SK-N-SH (cell line): ENCODE measurements at regions not wholly inside any gene's neighbourhood (a gene's known extent, or its start where the extent isn't known, plus 50 kb on each side); places are given as distances from the start of the nearest gene placed in this dataset.

Experiments
- CTCF ChIA-PET: fragments of 300-600, 350-600 bp; formaldehyde crosslinking; extraction: SDS; loops from one replicate; lab custom pipeline; 2021; lab: Yijun Ruan, JAX
- POLR2A ChIA-PET: fragments of 350-600 bp; sonication (Branson Sonifier 250); formaldehyde crosslinking; extraction: SDS; loops from one replicate; lab custom pipeline; 2020; ENCODE audit warnings: antibody characterized with exemption, inconsistent platforms; lab: Yijun Ruan, JAX
- DNase-seq: peaks from one replicate; pipeline ENCODE4 v3.0.0; 2012
- H2AFZ ChIP-seq: fragments of 200-600 bp; sonication (generic); 2 replicates; pipeline ENCODE4 v1.8.1; 2016; ENCODE audit warnings: antibody characterized with exemption, mild to moderate bottlenecking, low read depth
- H3F3A ChIP-seq: fragments of 200-600 bp; sonication (generic); replicated peaks from 2 replicates; pipeline ENCODE3; 2016; ENCODE audit warnings: antibody characterized with exemption, mild to moderate bottlenecking; ENCODE audit not compliant: insufficient read depth
- H3K27ac ChIP-seq, 2 experiments: fragments of 200-500 bp in 1 of 2; fragments of 200-600 bp in 1 of 2; sonication (Bioruptor generic) in 1 of 2; sonication (generic), shearing (Covaris generic) in 1 of 2; 2 replicates each; pipeline versions ENCODE4 v1.5.1 to v1.6.1; 2014 to 2016; ENCODE audit warnings: low read depth in 2 of 2, inconsistent platforms in 1 of 2, low read length in 1 of 2, mild to moderate bottlenecking in 1 of 2, mixed read lengths in 1 of 2
- H3K27me3 ChIP-seq: fragments of 200-600 bp; sonication (generic), shearing (Covaris generic); 2 replicates; pipeline ENCODE4 v1.6.1; 2016; ENCODE audit warnings: mixed run types; ENCODE audit not compliant: insufficient read depth
- H3K36me3 ChIP-seq, 2 experiments: fragments of 200-500 bp in 1 of 2; fragments of 200-600 bp in 1 of 2; sonication (Bioruptor generic) in 1 of 2; sonication (generic) in 1 of 2; replicated peaks in 1 of 2; 2 replicates each; pipeline versions ENCODE3 to v1.5.1; 2014 to 2016; ENCODE audit warnings: low read length in 1 of 2, mild to moderate bottlenecking in 1 of 2; ENCODE audit not compliant: insufficient read depth in 2 of 2, control insufficient read depth in 1 of 2
- H3K4me1 ChIP-seq, 2 experiments: fragments of 200-500 bp in 1 of 2; fragments of 200-600 bp in 1 of 2; sonication (Bioruptor generic) in 1 of 2; sonication (generic), shearing (Covaris generic) in 1 of 2; 2 replicates each; pipeline versions ENCODE4 v1.5.1 to v1.6.1; 2014 to 2016; ENCODE audit warnings: low read depth in 1 of 2, low read length in 1 of 2, mixed run types in 1 of 2; ENCODE audit not compliant: insufficient read depth in 2 of 2, control insufficient read depth in 1 of 2
- H3K4me2 ChIP-seq: fragments of 200-600 bp; sonication (generic), shearing (Covaris generic); 2 replicates; pipeline ENCODE4 v1.6.1; 2017; ENCODE audit warnings: mixed run types
- H3K4me3 ChIP-seq, 2 experiments: fragments of 200-500 bp in 1 of 2; fragments of 200-600 bp in 1 of 2; sonication (Bioruptor generic) in 1 of 2; sonication (generic), shearing (Covaris generic) in 1 of 2; 2 replicates each; pipeline versions ENCODE4 v1.5.1 to v1.8.1; 2014 to 2016; ENCODE audit warnings: low read depth in 2 of 2, inconsistent platforms in 1 of 2, low read length in 1 of 2, mild to moderate bottlenecking in 1 of 2, mixed read lengths in 1 of 2, moderate library complexity in 1 of 2
- H3K79me2 ChIP-seq: fragments of 200-600 bp; sonication (generic); 2 replicates; pipeline ENCODE4 v1.8.1; 2017; ENCODE audit warnings: mild to moderate bottlenecking; ENCODE audit not compliant: insufficient read depth
- H3K9ac ChIP-seq: fragments of 200-600 bp; sonication (generic); 2 replicates; pipeline ENCODE4 v1.6.1; 2017; ENCODE audit warnings: mixed run types
- H3K9me2 ChIP-seq: fragments of 200-600 bp; sonication (generic); 2 replicates; pipeline ENCODE4 v1.6.1; 2017; ENCODE audit warnings: mixed run types
- H3K9me3 ChIP-seq: fragments of 200-600 bp; sonication (generic); 2 replicates; pipeline ENCODE4 v1.6.1; 2017; ENCODE audit warnings: mixed run types, mild to moderate bottlenecking, moderate library complexity
- H4K20me1 ChIP-seq: fragments of 200-600 bp; sonication (generic); 2 replicates; pipeline ENCODE4 v1.6.1; 2017; ENCODE audit warnings: mild to moderate bottlenecking, mixed run types; ENCODE audit not compliant: insufficient read depth
- GABPA ChIP-seq: IDR thresholded peaks from 2 replicates; pipeline ENCODE4 v1.4.0; 2012; ENCODE audit warnings: low read depth, mild to moderate bottlenecking
- RAD21 ChIP-seq: IDR thresholded peaks from 2 replicates; pipeline ENCODE4 v1.6.1; 2012; ENCODE audit warnings: mild to moderate bottlenecking, low read length
- REST ChIP-seq: IDR thresholded peaks from 2 replicates; pipeline ENCODE4 v1.6.1; 2012; ENCODE audit warnings: mild to moderate bottlenecking, low read depth, low read length, moderate library complexity
- TEAD4 ChIP-seq: IDR thresholded peaks from 2 replicates; pipeline ENCODE4 v1.4.0; 2012; ENCODE audit warnings: mild to moderate bottlenecking, borderline replicate concordance; ENCODE audit not compliant: insufficient read depth
- WGBS: methylation state at CpG from one replicate; pipeline ENCODE4 v1.1.6; 2017; ENCODE audit warnings: low lambda C conversion rate; 5-methylcytosine and 5-hydroxymethylcytosine counted together
- TF ChIP-seq, protein P1 (sequence below): fragments of 200-600 bp; sonication (generic); IDR thresholded peaks from 2 replicates; pipeline ENCODE4 v1.6.1; 2017; ENCODE audit warnings: antibody characterized with exemption, mild to moderate bottlenecking, moderate library complexity

DNA sequence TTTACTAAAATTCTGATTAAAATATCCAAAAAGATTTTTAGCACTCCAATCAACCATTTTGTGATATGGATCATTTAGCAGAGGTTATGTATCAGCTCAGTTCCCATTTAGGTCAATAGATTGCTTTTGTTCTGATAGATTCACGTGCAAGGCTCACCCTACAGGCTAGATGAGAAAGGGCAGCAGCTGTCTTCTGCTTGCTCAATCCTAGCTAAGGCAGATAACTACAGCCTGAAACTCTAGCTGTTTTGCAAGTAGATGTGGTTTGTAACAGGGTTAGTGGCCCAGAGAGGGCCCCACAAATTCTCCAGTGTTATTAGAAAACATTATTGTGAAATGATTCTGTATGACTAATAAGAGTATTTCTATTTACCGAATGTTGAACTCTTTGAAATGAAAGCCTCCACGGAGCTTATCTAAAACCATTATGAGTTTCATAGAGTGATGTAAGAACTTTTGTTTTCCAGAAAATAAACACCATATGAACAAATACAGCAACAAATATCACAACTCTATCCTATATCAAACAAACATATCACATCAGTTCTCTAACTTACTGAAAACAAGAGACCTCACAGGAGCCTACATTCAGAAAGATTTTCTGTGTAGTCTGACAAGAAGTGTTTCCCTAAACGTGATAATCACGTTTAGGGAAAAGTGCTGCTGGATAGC lies 841.9 kb upstream of the ACO1 start:
- peaks cover 0 to 2% of the 10 kb centered on the region in 2 experiments; a peak in 2 of 4 replicates for H3K4me1 ChIP-seq
- H3K9me2 ChIP-seq, result no peaks in the 10 kb centered on the region
- no peak overlapping the region for H2AFZ ChIP-seq
- H3K79me2 ChIP-seq, result no peaks in the 10 kb centered on the region
- TF ChIP-seq, protein P1, sequence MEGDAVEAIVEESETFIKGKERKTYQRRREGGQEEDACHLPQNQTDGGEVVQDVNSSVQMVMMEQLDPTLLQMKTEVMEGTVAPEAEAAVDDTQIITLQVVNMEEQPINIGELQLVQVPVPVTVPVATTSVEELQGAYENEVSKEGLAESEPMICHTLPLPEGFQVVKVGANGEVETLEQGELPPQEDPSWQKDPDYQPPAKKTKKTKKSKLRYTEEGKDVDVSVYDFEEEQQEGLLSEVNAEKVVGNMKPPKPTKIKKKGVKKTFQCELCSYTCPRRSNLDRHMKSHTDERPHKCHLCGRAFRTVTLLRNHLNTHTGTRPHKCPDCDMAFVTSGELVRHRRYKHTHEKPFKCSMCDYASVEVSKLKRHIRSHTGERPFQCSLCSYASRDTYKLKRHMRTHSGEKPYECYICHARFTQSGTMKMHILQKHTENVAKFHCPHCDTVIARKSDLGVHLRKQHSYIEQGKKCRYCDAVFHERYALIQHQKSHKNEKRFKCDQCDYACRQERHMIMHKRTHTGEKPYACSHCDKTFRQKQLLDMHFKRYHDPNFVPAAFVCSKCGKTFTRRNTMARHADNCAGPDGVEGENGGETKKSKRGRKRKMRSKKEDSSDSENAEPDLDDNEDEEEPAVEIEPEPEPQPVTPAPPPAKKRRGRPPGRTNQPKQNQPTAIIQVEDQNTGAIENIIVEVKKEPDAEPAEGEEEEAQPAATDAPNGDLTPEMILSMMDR, result 0 out of 2 replicates have a peak, but pooled peaks have one; percentile 27
- TF ChIP-seq TEAD4 (no peak), RAD21 (peak; percentile 46)
- H3K27ac ChIP-seq, result no peak overlapping the region
- H3F3A ChIP-seq, result no peaks in the 10 kb centered on the region
- no peaks in the 10 kb centered on the region for H3K36me3 ChIP-seq
- WGBS, result 38% methylated on average over 5 of the region's 5 CpGs
- ChIA-PET POLR2A (no interaction called here), CTCF (interaction anchor here (0.5 to 1.8 kb wide), 8 partner anchors 9 to 493 kb away, joined by 3 to 6 read pairs (median 4); no protein-coding TSS in a partner anchor)
- no peaks in the 10 kb centered on the region for H3K27me3 ChIP-seq
- H3K9me3 ChIP-seq, result no peaks in the 10 kb centered on the region; the same call in 1 of the 2 replicates
- no peak overlapping the region for H3K4me3 ChIP-seq
- no peak overlapping the region for H3K9ac ChIP-seq
- H4K20me1 ChIP-seq, result no peaks in the 10 kb centered on the region
- peak; percentile 5 for DNase-seq
- H3K4me2 ChIP-seq, result no peak overlapping the region

DNA sequence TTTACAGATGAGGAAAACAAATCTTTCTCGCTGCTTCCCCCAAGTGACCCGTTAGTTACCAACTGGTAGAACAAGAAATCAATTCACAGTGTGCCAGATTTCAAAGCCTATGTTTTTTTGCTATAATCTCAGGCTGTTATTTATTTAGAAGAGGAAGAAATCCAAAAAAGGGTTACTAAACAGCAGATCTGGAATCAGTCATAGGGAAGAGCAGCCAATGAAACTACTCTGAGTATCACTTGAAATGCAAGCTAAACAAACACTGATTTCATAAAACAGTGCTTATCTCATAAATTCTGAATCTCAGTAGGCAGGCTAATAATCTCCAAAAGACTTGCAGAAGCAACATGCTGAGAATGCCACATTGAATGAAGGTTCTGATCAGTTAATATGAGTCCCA lies 829.5 kb upstream of the ACO1 start:
- H3K9me3 ChIP-seq, result no peaks in the 10 kb centered on the region
- H2AFZ ChIP-seq, result no peak overlapping the region
- no peak for DNase-seq
- CTCF ChIA-PET, result interaction anchor here (0.9 kb wide), 1 partner anchor 13 kb away, joined by 4 read pairs; no protein-coding TSS in a partner anchor
- H3K79me2 ChIP-seq, result no peaks in the 10 kb centered on the region
- H4K20me1 ChIP-seq, result no peaks in the 10 kb centered on the region
- no peaks in the 10 kb centered on the region for H3K36me3 ChIP-seq
- TF ChIP-seq REST (no peak), GABPA (no peak)
- TF ChIP-seq, all 33 proteins: peak for 0
- 50% methylated on average over 2 of the region's 2 CpGs for WGBS
- Histone ChIP-seq H3F3A (no peaks in the 10 kb centered on the region), H3K4me1 (no peaks in the 10 kb centered on the region), H3K4me3 (no peak overlapping the region), H3K27me3 (no peaks in the 10 kb centered on the region), H3K9me2 (no peaks in the 10 kb centered on the region; the same call in 1 of the 2 replicates), H3K27ac (no peak overlapping the region), H3K4me2 (no peak overlapping the region), H3K9ac (no peak overlapping the region)
- POLR2A ChIA-PET, result no interaction called here
